OCI-LY7 (cell line): ENCODE measurements at regions not wholly inside any gene's neighbourhood (a gene's known extent, or its start where the extent isn't known, plus 50 kb on each side); places are given as distances from the start of the nearest gene placed in this dataset.
"Not testable (repeated sequence)": the region's sequence is repeated elsewhere in the genome, so short reads cannot be mapped to it uniquely, and the experiment has no call there.

ENCODE experiments used
- BruUV-seq: library from RNA; stranded (reverse); fragments of 400-500 nt; replicated peaks from 2 replicates; lab custom pipeline; 2021; lab: Mats Ljungman, UMichigan
- CTCF ChIA-PET: fragments of 300-600 bp; sonication (Branson Sonifier 250); formaldehyde crosslinking; loops from one replicate; lab custom pipeline; 2022; ENCODE audit warnings: antibody characterized with exemption; ENCODE audit not compliant: unreplicated experiment; lab: Charles Lee
- POLR2A ChIA-PET: fragments of 300-600 bp; sonication (Branson Sonifier 250); formaldehyde crosslinking; loops from one replicate; lab custom pipeline; 2022; ENCODE audit warnings: antibody characterized with exemption; lab: Charles Lee
- DNase-seq: peaks from one replicate; pipeline ENCODE4 v3.0.0-alpha.2; 2015; ENCODE audit warnings: low spot score
- H2AFZ ChIP-seq: fragments of 200-600 bp; sonication (generic), shearing (Covaris generic); 2 replicates; pipeline ENCODE4 v1.6.1; 2014; ENCODE audit warnings: mild to moderate bottlenecking, antibody characterized with exemption, low read length, moderate library complexity
- H3K27ac ChIP-seq: fragments of 200-600 bp; sonication (generic); 2 replicates; pipeline ENCODE4 v1.5.1; 2014; ENCODE audit warnings: mixed run types, low read depth, mild to moderate bottlenecking, moderate library complexity, low read length, inconsistent platforms; ENCODE audit not compliant: poor library complexity, severe bottlenecking
- H3K36me3 ChIP-seq: fragments of 200-600 bp; sonication (generic); 2 replicates; pipeline ENCODE4 v1.6.1; 2014; ENCODE audit warnings: mild to moderate bottlenecking, antibody characterized with exemption, low read length, moderate library complexity, mixed read lengths; ENCODE audit not compliant: insufficient read depth
- H3K4me1 ChIP-seq: fragments of 200-600 bp; sonication (generic); 2 replicates; pipeline ENCODE4 v1.5.1; 2014; ENCODE audit warnings: mild to moderate bottlenecking, low read length; ENCODE audit not compliant: insufficient read depth, poor library complexity, severe bottlenecking
- H3K4me2 ChIP-seq: fragments of 200-600 bp; sonication (generic); 2 replicates; pipeline ENCODE4 v1.6.1; 2014; ENCODE audit warnings: mild to moderate bottlenecking, low read length
- H3K4me3 ChIP-seq: fragments of 200-600 bp; sonication (generic); 2 replicates; pipeline ENCODE4 v1.5.1; 2014; ENCODE audit warnings: mild to moderate bottlenecking, low read depth, low read length; ENCODE audit not compliant: poor library complexity, severe bottlenecking
- H3K79me2 ChIP-seq: fragments of 200-600 bp; sonication (generic); 2 replicates; pipeline ENCODE4 v1.6.1; 2016; ENCODE audit warnings: low read depth, mild to moderate bottlenecking, low read length, moderate library complexity, mixed read lengths; ENCODE audit not compliant: insufficient read depth
- H3K9me2 ChIP-seq: fragments of 200-600 bp; sonication (generic); 2 replicates; pipeline ENCODE4 v1.6.1; 2016; ENCODE audit warnings: mild to moderate bottlenecking, low read length, mixed read lengths; ENCODE audit not compliant: insufficient read depth
- H3K9me3 ChIP-seq: fragments of 200-600 bp; sonication (generic); 2 replicates; pipeline ENCODE4 v1.6.1; 2014; ENCODE audit warnings: mild to moderate bottlenecking, mixed run types, low read length, mixed read lengths
- H4K20me1 ChIP-seq: fragments of 200-600 bp; sonication (generic); 2 replicates; pipeline ENCODE4 v1.6.1; 2014; ENCODE audit warnings: mild to moderate bottlenecking, antibody characterized with exemption, low read length, moderate library complexity, mixed read lengths; ENCODE audit not compliant: insufficient read depth
- EZH2phosphoT487 ChIP-seq: fragments of 200-600 bp; sonication (generic); IDR thresholded peaks from 2 replicates; pipeline ENCODE4 v1.6.1; 2018; ENCODE audit warnings: low read depth, borderline replicate concordance, mild to moderate bottlenecking, mixed run types, antibody characterized with exemption, low read length, moderate library complexity, mixed read lengths
- intact Hi-C: fragments of 100-400 bp; cut with micrococcal nuclease; formaldehyde crosslinking; loops from one replicate; pipeline ENCODE4 v1.10.0; 2022; ENCODE audit not compliant: unreplicated experiment
- TF ChIP-seq, protein P1 (sequence below): fragments of 200-600 bp; sonication (generic); conservative IDR thresholded peaks from 2 replicates; pipeline ENCODE4 v1.5.1; 2014; ENCODE audit warnings: mild to moderate bottlenecking, antibody characterized with exemption, low read length, moderate library complexity, mixed read lengths

DNA sequence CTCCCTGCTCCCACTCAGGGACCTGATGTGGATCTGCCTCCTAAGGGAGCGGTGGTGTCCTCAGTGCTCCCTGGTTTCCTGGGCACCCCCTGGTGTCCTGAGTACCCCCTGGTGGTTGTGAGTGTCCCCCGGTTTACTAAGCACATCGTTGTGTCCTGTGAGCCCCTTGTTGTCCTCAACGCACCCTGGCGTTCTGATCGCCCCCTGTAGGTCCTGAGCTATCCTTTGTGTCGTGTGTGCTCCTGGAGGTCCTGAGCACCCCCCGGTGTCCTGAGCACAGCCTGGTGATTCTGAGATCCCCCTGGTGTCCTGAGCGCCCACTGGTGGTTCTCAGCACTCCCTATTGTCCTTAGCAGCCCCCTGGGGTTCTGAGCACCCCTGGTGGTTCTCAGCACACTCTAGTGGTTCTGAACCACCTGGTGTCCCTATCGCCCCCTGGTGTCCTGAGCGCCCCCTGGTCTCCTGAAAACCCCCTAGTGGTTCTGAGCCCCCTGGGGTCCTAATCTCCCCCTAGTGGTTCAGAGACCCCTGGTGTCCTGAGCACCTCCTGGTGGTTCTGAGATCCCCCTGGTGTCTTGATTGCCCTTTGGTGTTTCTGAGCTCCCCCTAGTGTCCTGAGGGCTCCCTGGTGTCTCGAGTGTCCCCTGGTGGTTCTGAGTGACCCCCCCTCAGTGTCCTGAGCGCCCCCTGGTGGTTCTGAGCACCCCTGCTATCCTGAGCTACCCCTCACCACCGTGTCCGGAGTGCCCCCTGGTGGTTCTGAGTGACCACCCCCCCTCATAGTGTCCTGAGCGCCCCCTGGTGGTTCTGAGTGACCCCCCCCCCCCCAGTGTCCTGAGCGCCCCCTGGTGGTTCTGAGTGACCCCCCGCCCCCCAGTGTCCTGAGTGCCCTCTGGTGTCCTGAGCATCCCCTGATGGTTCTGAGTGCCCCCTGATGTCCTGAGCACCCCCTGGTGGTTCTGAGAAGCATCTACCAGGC is 615.1 kb downstream of the TMEM121 start:
- H3K36me3 ChIP-seq = no peaks in the 10 kb centered on the region
- no peak for TF ChIP-seq EZH2phosphoT487
- TF ChIP-seq, protein P1, sequence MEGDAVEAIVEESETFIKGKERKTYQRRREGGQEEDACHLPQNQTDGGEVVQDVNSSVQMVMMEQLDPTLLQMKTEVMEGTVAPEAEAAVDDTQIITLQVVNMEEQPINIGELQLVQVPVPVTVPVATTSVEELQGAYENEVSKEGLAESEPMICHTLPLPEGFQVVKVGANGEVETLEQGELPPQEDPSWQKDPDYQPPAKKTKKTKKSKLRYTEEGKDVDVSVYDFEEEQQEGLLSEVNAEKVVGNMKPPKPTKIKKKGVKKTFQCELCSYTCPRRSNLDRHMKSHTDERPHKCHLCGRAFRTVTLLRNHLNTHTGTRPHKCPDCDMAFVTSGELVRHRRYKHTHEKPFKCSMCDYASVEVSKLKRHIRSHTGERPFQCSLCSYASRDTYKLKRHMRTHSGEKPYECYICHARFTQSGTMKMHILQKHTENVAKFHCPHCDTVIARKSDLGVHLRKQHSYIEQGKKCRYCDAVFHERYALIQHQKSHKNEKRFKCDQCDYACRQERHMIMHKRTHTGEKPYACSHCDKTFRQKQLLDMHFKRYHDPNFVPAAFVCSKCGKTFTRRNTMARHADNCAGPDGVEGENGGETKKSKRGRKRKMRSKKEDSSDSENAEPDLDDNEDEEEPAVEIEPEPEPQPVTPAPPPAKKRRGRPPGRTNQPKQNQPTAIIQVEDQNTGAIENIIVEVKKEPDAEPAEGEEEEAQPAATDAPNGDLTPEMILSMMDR = no peak
- intact Hi-C loops = no loop called here
- H3K4me1 ChIP-seq = no peaks in the 10 kb centered on the region
- H4K20me1 ChIP-seq = no peaks in the 10 kb centered on the region
- no peak for DNase-seq
- no peak overlapping the region for H3K4me3 ChIP-seq
- H3K4me2 ChIP-seq = no peak overlapping the region
- ChIA-PET CTCF (no interaction called here), POLR2A (no interaction called here)
- no peaks in the 10 kb centered on the region for H3K9me3 ChIP-seq
- BruUV-seq = no TSS peak
- no peak overlapping the region for H2AFZ ChIP-seq
- H3K9me2 ChIP-seq = no peaks in the 10 kb centered on the region
- H3K27ac ChIP-seq = no peak overlapping the region
- no peaks in the 10 kb centered on the region for H3K79me2 ChIP-seq

DNA sequence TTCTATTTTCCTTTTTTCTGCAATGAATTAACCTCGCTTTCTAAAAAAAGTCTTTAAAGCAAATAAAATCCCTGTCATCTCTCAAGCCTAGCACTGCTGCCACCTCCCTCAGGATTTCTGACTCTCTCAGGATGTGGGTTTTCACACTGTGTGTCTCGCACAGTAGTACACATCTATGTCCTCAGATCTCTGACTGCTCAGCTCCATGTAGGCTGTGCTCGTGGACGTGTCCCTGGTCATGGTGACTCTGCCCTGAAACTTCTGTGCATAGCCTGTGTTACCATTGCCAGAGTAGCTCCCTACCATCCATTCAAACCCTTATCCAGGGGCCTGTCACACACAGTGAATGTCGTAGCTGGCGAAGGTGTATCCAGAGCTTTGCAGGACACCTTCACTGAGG is 619.3 kb downstream of the TMEM121 start:
- H3K27ac ChIP-seq, H3K4me1 ChIP-seq, H3K36me3 ChIP-seq, H4K20me1 ChIP-seq, H3K4me2 ChIP-seq, H3K79me2 ChIP-seq, BruUV-seq, H3K9me2 ChIP-seq, CTCF ChIA-PET, POLR2A ChIA-PET, H3K9me3 ChIP-seq, H3K4me3 ChIP-seq, H2AFZ ChIP-seq, intact Hi-C loops, DNase-seq: not testable (repeated sequence)

DNA sequence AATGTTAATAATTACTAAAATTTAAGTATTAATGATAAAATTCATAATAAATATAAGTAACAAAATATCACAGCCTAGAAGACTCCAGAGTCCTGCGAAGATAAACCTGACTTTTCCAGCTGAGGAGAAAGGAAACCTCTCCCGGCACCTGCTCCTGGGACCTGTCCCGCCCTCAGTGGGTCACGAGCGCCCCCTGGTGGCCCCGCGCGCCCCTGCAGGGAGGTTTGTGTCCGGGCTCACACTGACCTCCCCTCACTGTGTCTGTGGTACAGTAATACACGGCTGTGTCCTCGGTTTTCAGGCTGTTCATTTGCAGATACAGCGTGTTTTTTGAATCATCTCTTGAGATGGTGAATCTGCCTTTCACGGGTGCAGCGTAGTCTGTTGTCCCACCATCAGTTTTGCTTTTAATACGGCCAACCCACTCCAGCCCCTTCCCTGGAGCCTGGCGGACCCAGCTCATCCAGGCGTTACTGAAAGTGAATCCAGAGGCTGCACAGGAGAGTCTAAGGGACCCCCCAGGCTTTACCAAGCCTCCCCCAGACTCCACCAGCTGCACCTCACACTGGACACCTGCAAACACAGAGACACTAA is 627.1 kb downstream of the TMEM121 start:
- DNase-seq, H3K36me3 ChIP-seq, H4K20me1 ChIP-seq, H3K4me3 ChIP-seq, intact Hi-C loops, H2AFZ ChIP-seq, H3K9me3 ChIP-seq, H3K27ac ChIP-seq, H3K79me2 ChIP-seq, H3K4me1 ChIP-seq, H3K4me2 ChIP-seq, H3K9me2 ChIP-seq, POLR2A ChIA-PET, BruUV-seq, CTCF ChIA-PET: not testable (repeated sequence)
